NOMO-1 (cell line): ENCODE measurements at regions not wholly inside any gene's neighbourhood (a gene's known extent, or its start where the extent isn't known, plus 50 kb on each side); places are given as distances from the start of the nearest gene placed in this dataset.
A peak's percentile ranks its signal among the peaks of the same experiment; 100 is the strongest.
"Not testable (repeated sequence)": the region's sequence is repeated elsewhere in the genome, so short reads cannot be mapped to it uniquely, and the experiment has no call there.

Experiments
- DNase-seq, 2 experiments: peaks; one replicate each; lab custom pipeline; 2025; ENCODE audit not compliant: unreplicated experiment in 2 of 2; lab: John Stamatoyannopoulos, UW

- no peak for DNase-seq
Measured at GRCh38 chr9:81455462-81456219, 233.7 kb downstream of the TLE1 start.

- DNase-seq, result no peak
Measured at GRCh38 chr9:81445331-81445921, 243.9 kb downstream of the TLE1 start.

GRCh38 chr9:81431641-81432040 is 257.7 kb downstream of the TLE1 start:
- no peak for DNase-seq

- no peak for DNase-seq
Measured at GRCh38 chr9:81430727-81431126, 258.6 kb downstream of the TLE1 start.

GRCh38 chr9:81427870-81428269 is 261.5 kb downstream of the TLE1 start:
- no peak for DNase-seq

GRCh38 chr9:81424431-81424830 is 264.9 kb downstream of the TLE1 start:
- no peak for DNase-seq

- DNase-seq, result peak; percentile 6 to 30
Measured at GRCh38 chr9:81423589-81424326, 265.6 kb downstream of the TLE1 start.

- DNase-seq, result not testable (repeated sequence)
Measured at GRCh38 chr9:81421090-81421489, 268.3 kb downstream of the TLE1 start.

GRCh38 chr9:81420024-81420423 is 269.3 kb downstream of the TLE1 start:
- DNase-seq, result no peak

GRCh38 chr9:81417941-81418340 is 271.4 kb downstream of the TLE1 start:
- no peak for DNase-seq

- no peak for DNase-seq
Measured at GRCh38 chr9:81417299-81417675, 272.1 kb downstream of the TLE1 start.

- DNase-seq, result no peak
Measured at GRCh38 chr9:81416476-81417298, 272.7 kb downstream of the TLE1 start.

- DNase-seq, result no peak
Measured at GRCh38 chr9:81414836-81415235, 274.5 kb downstream of the TLE1 start.

GRCh38 chr9:81411961-81412360 is 277.4 kb downstream of the TLE1 start:
- DNase-seq, result no peak

- DNase-seq, result no peak
Measured at GRCh38 chr9:81410201-81410600, 279.1 kb downstream of the TLE1 start.

GRCh38 chr9:81408951-81409350 is 280.4 kb downstream of the TLE1 start:
- DNase-seq, result peak; percentile 28 to 80

GRCh38 chr9:81404931-81405598 is 284.3 kb downstream of the TLE1 start:
- no peak for DNase-seq

- DNase-seq, result no peak
Measured at GRCh38 chr9:81397481-81398381, 291.6 kb downstream of the TLE1 start.

GRCh38 chr9:81396528-81396927 is 292.8 kb downstream of the TLE1 start:
- no peak for DNase-seq

GRCh38 chr9:81395676-81396054 is 293.7 kb downstream of the TLE1 start:
- no peak for DNase-seq
